HEK293 (cell line): ENCODE measurements at regions not wholly inside any gene's neighbourhood (a gene's known extent, or its start where the extent isn't known, plus 50 kb on each side); places are given as distances from the start of the nearest gene placed in this dataset.

Experiments used
- CTCF ChIP-seq: fragments of 450-650 bp; formaldehyde crosslinking; IDR thresholded peaks from 2 replicates; pipeline ENCODE4 v1.5.1; 2016; ENCODE audit warnings: missing biosample characterization, missing genetic modification characterization
- KLF1 ChIP-seq: fragments of 450-650 bp; formaldehyde crosslinking; IDR thresholded peaks from 2 replicates; pipeline ENCODE4 v1.5.1; 2016; ENCODE audit warnings: missing biosample characterization, missing genetic modification characterization
- ZBTB26 ChIP-seq: fragments of 450-650 bp; formaldehyde crosslinking; optimal IDR thresholded peaks from 2 replicates; pipeline ENCODE3; 2016; ENCODE audit warnings: missing biosample characterization, mild to moderate bottlenecking, missing genetic modification characterization
- ZNF138 ChIP-seq: fragments of 450-650 bp; formaldehyde crosslinking; IDR thresholded peaks from 2 replicates; pipeline ENCODE4 v1.5.1; 2016; ENCODE audit warnings: missing biosample characterization, missing genetic modification characterization, borderline replicate concordance
- ZNF629 ChIP-seq: fragments of 450-650 bp; formaldehyde crosslinking; IDR thresholded peaks from 2 replicates; pipeline ENCODE4 v1.5.1; 2017; ENCODE audit warnings: missing biosample characterization, missing genetic modification characterization
- ZNF704 ChIP-seq: fragments of 450-650 bp; formaldehyde crosslinking; IDR thresholded peaks from 2 replicates; pipeline ENCODE4 v1.5.1; 2016; ENCODE audit warnings: missing biosample characterization, missing genetic modification characterization

GRCh38 chr11:116394022-116394421 is 378.8 kb downstream of the BUD13 start:
- TF ChIP-seq ZNF629 (tag by site-specific recombination) (no peak), KLF1 (tag by site-specific recombination) (no peak), ZNF138 (tag by site-specific recombination) (no peak), ZNF704 (tag by site-specific recombination) (no peak), ZBTB26 (no peak), CTCF (tag by site-specific recombination) (no peak)
